ENCODE measurements at regions not wholly inside any gene's neighbourhood (a gene's known extent, or its start where the extent isn't known, plus 50 kb on each side); places are given as distances from the start of the nearest gene placed in this dataset.

GRCh38 chr6:43916924-43917877 lies 147.2 kb downstream of the VEGFA start (continued):
- TF ChIP-seq MAZ (IDR thresholded peaks at IDR 0.05; ENCODE audit: borderline replicate concordance, low read depth, low read length): peak; percentile 73; the same call in 1 of the 2 replicates
- TF ChIP-seq MAZ (CRISPR knock-in tag; IDR thresholded peaks at IDR 0.05; ENCODE audit: low read depth): peak; percentile 15
- peak; percentile 78; the same call in 1 of the 2 replicates for TF ChIP-seq ARID4A (CRISPR knock-in tag; IDR thresholded peaks at IDR 0.05; ENCODE audit: borderline replicate concordance)
- peak in 1 of 2 experiments; percentile 91; a peak in 2 of 4 replicates for TF ChIP-seq EP300 (IDR thresholded peaks at IDR 0.05; ENCODE audit: low read depth in 2 of 2, low read length in 2 of 2)
- peak; percentile 84 for TF ChIP-seq EP300 (CRISPR knock-in tag; IDR thresholded peaks at IDR 0.05; ENCODE audit: borderline replicate concordance)
- TF ChIP-seq ATM (IDR thresholded peaks at IDR 0.05; ENCODE audit: borderline replicate concordance): no peak
- TF ChIP-seq ZNF782 (CRISPR knock-in tag; IDR thresholded peaks at IDR 0.05; ENCODE audit: borderline replicate concordance): peak; percentile 29; the same call in 1 of the 2 replicates
- peak; percentile 84 for TF ChIP-seq FOXC1 (CRISPR knock-in tag; IDR thresholded peaks at IDR 0.05; ENCODE audit: borderline replicate concordance)
- no peak for TF ChIP-seq NFYB (CRISPR knock-in tag; IDR thresholded peaks at IDR 0.05)
- TF ChIP-seq YEATS2 (CRISPR knock-in tag; IDR thresholded peaks at IDR 0.05; ENCODE audit: borderline replicate concordance): peak; percentile 63; the same call in 1 of the 2 replicates
- peak; percentile 42; the same call in 1 of the 2 replicates for TF ChIP-seq ZNF343 (CRISPR knock-in tag; IDR thresholded peaks at IDR 0.05)
- TF ChIP-seq SATB2 (CRISPR knock-in tag; IDR thresholded peaks at IDR 0.05): peak; percentile 69; the same call in 1 of the 2 replicates
- no peak; the same call in 1 of the 2 replicates for TF ChIP-seq ZSCAN22 (CRISPR knock-in tag; IDR thresholded peaks at IDR 0.05)
- peak; percentile 29 for TF ChIP-seq ZNF18 (CRISPR knock-in tag; IDR thresholded peaks at IDR 0.05; ENCODE audit: insufficient replicate concordance)
- peak; percentile 92 for TF ChIP-seq RARA (CRISPR knock-in tag; IDR thresholded peaks at IDR 0.05)
- peak; percentile 78 for TF ChIP-seq ARNTL (CRISPR knock-in tag; IDR thresholded peaks at IDR 0.05)
- TF ChIP-seq ZBTB10 (CRISPR knock-in tag; IDR thresholded peaks at IDR 0.05; ENCODE audit: borderline replicate concordance): peak; percentile 88
- peak; percentile 96 for TF ChIP-seq ZNF350 (CRISPR knock-in tag; IDR thresholded peaks at IDR 0.05; ENCODE audit: borderline replicate concordance, low read depth)
